H9 (cell line): ENCODE measurements at regions not wholly inside any gene's neighbourhood (a gene's known extent, or its start where the extent isn't known, plus 50 kb on each side); places are given as distances from the start of the nearest gene placed in this dataset.

Experiments
- DNase-seq: peaks from one replicate; pipeline ENCODE4 v3.0.0-alpha.2; 2017
- H2AFZ ChIP-seq: one replicate; pipeline ENCODE4 v1.6.1; 2013; ENCODE audit warnings: mild to moderate bottlenecking, low read length, control low read depth, moderate library complexity
- H2AK5ac ChIP-seq: 2 replicates; pipeline ENCODE4 v1.6.1; 2013; ENCODE audit warnings: low read length, control low read depth, mixed read lengths; ENCODE audit not compliant: insufficient read length
- H2BK120ac ChIP-seq: one replicate; pipeline ENCODE4 v1.6.1; 2013; ENCODE audit warnings: low read depth, mild to moderate bottlenecking, low read length, control low read depth, inconsistent platforms; ENCODE audit not compliant: poor library complexity, severe bottlenecking
- H2BK12ac ChIP-seq: 2 replicates; pipeline ENCODE4 v1.6.1; 2013; ENCODE audit warnings: low read length, control low read depth, mixed read lengths, low read depth; ENCODE audit not compliant: insufficient read length
- H2BK15ac ChIP-seq: 2 replicates; pipeline ENCODE4 v1.6.1; 2013; ENCODE audit warnings: low read depth, low read length, control low read depth
- H2BK20ac ChIP-seq: one replicate; pipeline ENCODE4 v1.6.1; 2013; ENCODE audit warnings: low read depth, mild to moderate bottlenecking, low read length, control low read depth, inconsistent platforms; ENCODE audit not compliant: poor library complexity, severe bottlenecking
- H2BK5ac ChIP-seq: 2 replicates; pipeline ENCODE4 v1.6.1; 2013; ENCODE audit warnings: low read length, control low read depth, mixed read lengths; ENCODE audit not compliant: insufficient read length
- H3K14ac ChIP-seq: 2 replicates; pipeline ENCODE4 v1.6.1; 2013; ENCODE audit warnings: low read length, control low read depth; ENCODE audit not compliant: insufficient read depth
- H3K18ac ChIP-seq: 2 replicates; pipeline ENCODE4 v1.6.1; 2013; ENCODE audit warnings: low read depth, mild to moderate bottlenecking, mixed read lengths, low read length, control low read depth; ENCODE audit not compliant: insufficient read length
- H3K23ac ChIP-seq: 2 replicates; pipeline ENCODE4 v1.6.1; 2013; ENCODE audit warnings: low read length, control low read depth, mixed read lengths, low read depth; ENCODE audit not compliant: insufficient read length
- H3K23me2 ChIP-seq: 2 replicates; pipeline ENCODE4 v1.6.1; 2013; ENCODE audit warnings: low read depth, mild to moderate bottlenecking, mixed read lengths, low read length, control low read depth; ENCODE audit not compliant: insufficient read length, poor library complexity, severe bottlenecking
- H3K27ac ChIP-seq: 2 replicates; pipeline ENCODE4 v1.5.1; 2013; ENCODE audit warnings: low read length, control low read depth, mixed read lengths, low read depth; ENCODE audit not compliant: insufficient read length
- H3K27me3 ChIP-seq: 2 replicates; pipeline ENCODE4 v1.6.1; 2013; ENCODE audit warnings: low read length, control low read depth, inconsistent platforms; ENCODE audit not compliant: insufficient read depth
- H3K4ac ChIP-seq: 2 replicates; pipeline ENCODE4 v1.6.1; 2013; ENCODE audit warnings: low read depth, mild to moderate bottlenecking, control low read depth, inconsistent platforms, low read length, moderate library complexity
- H3K4me1 ChIP-seq: 2 replicates; pipeline ENCODE4 v1.6.1; 2013; ENCODE audit warnings: low read length, control low read depth, inconsistent platforms; ENCODE audit not compliant: insufficient read depth
- H3K4me2 ChIP-seq: 2 replicates; pipeline ENCODE4 v1.6.1; 2013; ENCODE audit warnings: low read length, control low read depth, mixed read lengths; ENCODE audit not compliant: insufficient read length, insufficient read depth
- H3K56ac ChIP-seq: 2 replicates; pipeline ENCODE4 v1.6.1; 2013; ENCODE audit warnings: low read depth, mild to moderate bottlenecking, mixed read lengths, low read length, control low read depth; ENCODE audit not compliant: insufficient read length
- H3K79me1 ChIP-seq: 2 replicates; pipeline ENCODE4 v1.6.1; 2013; ENCODE audit warnings: low read depth, mild to moderate bottlenecking, moderate library complexity, low read length, control low read depth, inconsistent platforms; ENCODE audit not compliant: insufficient read depth, poor library complexity, severe bottlenecking
- H3K79me2 ChIP-seq: 2 replicates; pipeline ENCODE4 v1.6.1; 2013; ENCODE audit warnings: low read length, control low read depth, inconsistent platforms; ENCODE audit not compliant: insufficient read depth
- H3K9ac ChIP-seq: 2 replicates; pipeline ENCODE4 v1.6.1; 2013; ENCODE audit warnings: low read length, control low read depth, mixed read lengths; ENCODE audit not compliant: insufficient read length; ENCODE audit errors: extremely low read depth
- H3K9me3 ChIP-seq: one replicate; pipeline ENCODE4 v1.6.1; 2013; ENCODE audit warnings: low read depth, low read length, inconsistent platforms; ENCODE audit not compliant: control insufficient read depth
- H3T11ph ChIP-seq: one replicate; pipeline ENCODE4 v1.6.1; 2013; ENCODE audit warnings: mild to moderate bottlenecking, low read length, control low read depth, inconsistent platforms
- H4K20me1 ChIP-seq: one replicate; pipeline ENCODE4 v1.6.1; 2013; ENCODE audit not compliant: control insufficient read depth, insufficient read length, insufficient read depth
- H4K5ac ChIP-seq: 2 replicates; pipeline ENCODE4 v1.6.1; 2013; ENCODE audit warnings: low read depth, mild to moderate bottlenecking, mixed read lengths, low read length, control low read depth; ENCODE audit not compliant: insufficient read length
- H4K8ac ChIP-seq: replicated peaks from 2 replicates; pipeline ENCODE4 v1.6.1; 2013; ENCODE audit warnings: low read length, control low read depth, mixed read lengths, low read depth; ENCODE audit not compliant: insufficient read length
- H4K91ac ChIP-seq: 2 replicates; pipeline ENCODE4 v1.6.1; 2013; ENCODE audit warnings: low read depth, mild to moderate bottlenecking, moderate library complexity, mixed read lengths, low read length, control low read depth; ENCODE audit not compliant: insufficient read length
- H3K27ac Mint-ChIP-seq, 3 experiments: 2 replicates in 2 of 3; 3 replicates in 1 of 3; pipeline ENCODE4 v1.8.0; 2020 to 2021; ENCODE audit warnings: mixed read lengths in 3 of 3, mild to moderate bottlenecking in 1 of 3, moderate library complexity in 1 of 3
- H3K27me3 Mint-ChIP-seq: 2 replicates; pipeline ENCODE4 v1.8.0; 2021; ENCODE audit warnings: low read depth, mild to moderate bottlenecking, moderate library complexity, mixed read lengths
- H3K36me3 Mint-ChIP-seq, 3 experiments: 2 replicates in 2 of 3; 3 replicates in 1 of 3; pipeline ENCODE4 v1.8.0; 2020 to 2021; ENCODE audit warnings: low read depth in 3 of 3, mixed read lengths in 3 of 3; ENCODE audit not compliant: insufficient read depth in 1 of 3
- H3K4me1 Mint-ChIP-seq, 2 experiments: 2 replicates each; pipeline ENCODE4 v1.8.0; 2020; ENCODE audit warnings: mixed read lengths in 2 of 2
- H3K4me3 Mint-ChIP-seq, 2 experiments: 2 replicates in 1 of 2; 3 replicates in 1 of 2; pipeline ENCODE4 v1.8.0; 2020 to 2021; ENCODE audit warnings: mild to moderate bottlenecking in 2 of 2, mixed read lengths in 2 of 2, moderate library complexity in 1 of 2
- H3K9me3 Mint-ChIP-seq, 2 experiments: 2 replicates in 1 of 2; 3 replicates in 1 of 2; pipeline ENCODE4 v1.8.0; 2020; ENCODE audit warnings: mild to moderate bottlenecking in 2 of 2, mixed read lengths in 2 of 2, moderate library complexity in 1 of 2
- CTCF ChIP-seq: fragments of 200-600 bp; sonication (generic); conservative IDR thresholded peaks from 3 replicates; pipeline ENCODE4 v1.8.0; 2021; ENCODE audit warnings: antibody characterized with exemption, mild to moderate bottlenecking
- WGBS: extraction: QIAGEN DNeasy Blood & Tissue Kit; methylation state at CpG from one replicate; pipeline ENCODE4 v1.1.7; 2013; ENCODE audit warnings: missing lambda C conversion rate, low lambda C conversion rate, mixed read lengths; ENCODE audit not compliant: insufficient read length; ENCODE audit errors: extremely low coverage; 5-methylcytosine and 5-hydroxymethylcytosine counted together

GRCh38 chr18:79585395-79586370, 93.9 kb upstream of the CTDP1 start:
- Histone ChIP-seq H3K9ac (no peak overlapping the region), H4K8ac (no peak overlapping the region), H2AFZ (no peak overlapping the region), H3K4me1 (no peaks in the 10 kb centered on the region), H3K56ac (no peak overlapping the region), H4K5ac (no peak overlapping the region), H3K4ac (no peak overlapping the region), H3T11ph (no peak overlapping the region), H2BK12ac (no peak overlapping the region), H4K20me1 (peaks cover 3% of the 10 kb centered on the region), H2BK120ac (no peak overlapping the region), H2BK15ac (no peak overlapping the region), H3K79me1 (no peaks in the 10 kb centered on the region), H4K91ac (no peak overlapping the region), H2BK5ac (no peak overlapping the region), H3K14ac (no peak overlapping the region), H2BK20ac (no peak overlapping the region), H3K18ac (no peak overlapping the region), H3K23me2 (peaks cover 4% of the 10 kb centered on the region), H3K9me3 (no peaks in the 10 kb centered on the region), H3K79me2 (no peaks in the 10 kb centered on the region), H3K23ac (no peak overlapping the region), H2AK5ac (no peak overlapping the region), H3K27me3 (no peaks in the 10 kb centered on the region), H3K27ac (no peak overlapping the region), H3K4me2 (no peak overlapping the region)
- no peak for TF ChIP-seq CTCF
- WGBS: no CpG with 5 or more reads among the region's 20 CpGs
- Mint-ChIP-seq H3K36me3 (no peaks in the 10 kb centered on the region), H3K27me3 (no peaks in the 10 kb centered on the region; the same call in 1 of the 2 replicates), H3K9me3 (no peaks in the 10 kb centered on the region), H3K4me3 (no peak overlapping the region; a peak in 1 of 5 replicates), H3K27ac (no peak overlapping the region), H3K4me1 (peaks cover 12 to 23% of the 10 kb centered on the region in 2 experiments)
- DNase-seq: peak; percentile 20
